ENCODE measurements at regions not wholly inside any gene's neighbourhood (a gene's known extent, or its start where the extent isn't known, plus 50 kb on each side); places are given as distances from the start of the nearest gene placed in this dataset.

DNA sequence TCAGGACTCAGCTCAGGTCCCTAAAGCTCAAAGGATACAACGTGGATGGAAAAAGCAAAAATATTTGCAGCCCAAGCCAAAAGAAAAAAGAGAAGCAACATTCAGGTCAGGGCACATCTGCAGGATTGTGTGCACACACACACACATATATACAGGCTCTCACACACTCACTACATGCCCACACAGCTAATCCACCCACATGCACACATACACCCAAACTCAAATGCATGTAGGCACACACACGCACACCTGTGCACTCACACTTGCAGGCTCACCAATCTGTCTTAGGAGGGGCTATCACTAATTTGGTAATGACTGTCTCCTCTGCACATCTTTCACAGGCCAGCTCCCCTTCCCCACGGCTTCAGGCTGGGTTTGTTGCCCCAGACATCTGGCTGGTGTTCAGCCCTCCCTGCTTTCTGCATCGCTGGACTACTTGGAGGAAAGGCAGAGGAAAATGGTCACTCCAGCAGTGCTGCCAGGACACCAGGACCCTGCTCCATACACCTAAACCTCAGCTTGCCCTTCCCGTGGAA is 103.6 kb upstream of the DRD2 start:
- TF ChIP-seq GATA2 (IDR thresholded peaks at IDR 0.05; ENCODE audit: low read depth, low read length) = no peak
- no peak for TF ChIP-seq GATA3 (IDR thresholded peaks at IDR 0.05; ENCODE audit: low read depth, low read length)

All from SH-SY5Y (cell line).